ENCODE measurements at regions not wholly inside any gene's neighbourhood (a gene's known extent, or its start where the extent isn't known, plus 50 kb on each side); places are given as distances from the start of the nearest gene placed in this dataset.

DNA sequence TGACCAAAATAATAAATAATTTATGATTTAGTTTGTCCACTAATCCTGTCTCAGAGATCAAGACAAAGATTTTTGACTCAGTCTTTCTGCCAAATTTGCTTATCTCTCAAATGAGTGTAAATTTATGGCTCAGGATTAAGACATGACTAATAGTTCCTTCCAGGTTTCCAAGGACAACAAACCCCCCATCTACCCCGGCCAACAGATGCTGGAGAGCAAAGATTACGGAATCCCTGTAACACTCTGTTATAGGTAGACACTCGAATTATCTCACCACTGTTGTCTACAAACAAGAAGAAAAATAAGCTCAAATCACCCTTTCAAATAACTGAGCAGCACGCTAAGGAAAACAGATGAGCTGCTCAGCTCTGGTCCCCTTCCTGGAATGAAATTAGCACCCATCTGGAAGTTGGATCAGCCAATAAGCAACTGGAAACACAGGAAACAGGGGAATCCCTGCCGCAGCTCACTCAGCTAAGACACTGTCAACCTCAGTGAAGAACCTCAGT, 56.8 kb upstream of the SVIL start:
- Histone ChIP-seq H3K36me3 (ENCODE audit: control insufficient read depth in 2 of 3, insufficient read depth in 3 of 3, low read length in 3 of 3) (no peaks in the 10 kb centered on the region), H3K4me3 (ENCODE audit: low read length in 3 of 3) (peak overlapping the region in 1 of 3 donors; percentile 9), H3K27ac (ENCODE audit: low read depth in 2 of 2, low read length in 2 of 2) (no peak overlapping the region), H3K27me3 (ENCODE audit: control insufficient read depth, insufficient read depth, low read length) (no peaks in the 10 kb centered on the region), H3K4me1 (ENCODE audit: control insufficient read depth in 2 of 3, insufficient read depth in 2 of 3, low read depth in 1 of 3, low read length in 3 of 3) (peaks cover 0 to 3% (median 0%) of the 10 kb centered on the region in 3 donors), H3K9me3 (ENCODE audit: control insufficient read depth in 2 of 3, insufficient read depth in 1 of 3, low read length in 3 of 3) (no peaks in the 10 kb centered on the region), H3K9ac (ENCODE audit: low read length in 3 of 3) (no peak overlapping the region)
- no peak for FAIRE-seq
- intact Hi-C loops (cut with DNase I) = no loop called here
- DNase-seq = no peak
- TF ChIP-seq, protein P1, sequence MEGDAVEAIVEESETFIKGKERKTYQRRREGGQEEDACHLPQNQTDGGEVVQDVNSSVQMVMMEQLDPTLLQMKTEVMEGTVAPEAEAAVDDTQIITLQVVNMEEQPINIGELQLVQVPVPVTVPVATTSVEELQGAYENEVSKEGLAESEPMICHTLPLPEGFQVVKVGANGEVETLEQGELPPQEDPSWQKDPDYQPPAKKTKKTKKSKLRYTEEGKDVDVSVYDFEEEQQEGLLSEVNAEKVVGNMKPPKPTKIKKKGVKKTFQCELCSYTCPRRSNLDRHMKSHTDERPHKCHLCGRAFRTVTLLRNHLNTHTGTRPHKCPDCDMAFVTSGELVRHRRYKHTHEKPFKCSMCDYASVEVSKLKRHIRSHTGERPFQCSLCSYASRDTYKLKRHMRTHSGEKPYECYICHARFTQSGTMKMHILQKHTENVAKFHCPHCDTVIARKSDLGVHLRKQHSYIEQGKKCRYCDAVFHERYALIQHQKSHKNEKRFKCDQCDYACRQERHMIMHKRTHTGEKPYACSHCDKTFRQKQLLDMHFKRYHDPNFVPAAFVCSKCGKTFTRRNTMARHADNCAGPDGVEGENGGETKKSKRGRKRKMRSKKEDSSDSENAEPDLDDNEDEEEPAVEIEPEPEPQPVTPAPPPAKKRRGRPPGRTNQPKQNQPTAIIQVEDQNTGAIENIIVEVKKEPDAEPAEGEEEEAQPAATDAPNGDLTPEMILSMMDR (IDR thresholded peaks at IDR 0.05; ENCODE audit: borderline replicate concordance, extremely low read depth, insufficient read depth) = no peak

DNA sequence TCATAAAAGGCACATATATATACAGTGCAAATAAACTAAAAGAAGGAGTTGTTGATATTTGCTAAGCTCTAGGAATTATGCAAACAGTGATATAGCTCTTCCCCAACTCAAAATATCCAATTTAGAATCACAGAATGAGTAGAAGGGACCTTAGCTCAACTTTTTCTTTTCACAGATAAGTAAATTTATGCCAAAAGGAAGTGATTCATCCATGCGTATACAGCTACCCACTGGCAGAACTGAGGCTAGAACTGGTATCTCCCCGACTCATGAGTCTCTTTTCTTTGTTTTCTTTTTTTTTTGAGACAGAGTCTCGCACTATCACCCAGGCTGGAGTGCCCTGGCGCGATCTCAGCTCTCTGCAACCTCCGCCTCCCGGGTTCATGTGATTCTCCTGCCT, 54.2 kb upstream of the SVIL start:
- DNase-seq (no peak), FAIRE-seq (no peak)
- TF ChIP-seq, protein P1 (IDR thresholded peaks at IDR 0.05; ENCODE audit: borderline replicate concordance, extremely low read depth, insufficient read depth) = no peak
- Histone ChIP-seq H3K9ac (ENCODE audit: low read length in 3 of 3) (no peak overlapping the region), H3K36me3 (ENCODE audit: control insufficient read depth in 2 of 3, insufficient read depth in 3 of 3, low read length in 3 of 3) (peaks cover 0 to 12% (median 4%) of the 10 kb centered on the region in 3 donors), H3K27ac (ENCODE audit: low read depth in 2 of 2, low read length in 2 of 2) (no peak overlapping the region), H3K9me3 (ENCODE audit: control insufficient read depth in 2 of 3, insufficient read depth in 1 of 3, low read length in 3 of 3) (no peaks in the 10 kb centered on the region), H3K4me3 (ENCODE audit: low read length in 3 of 3) (no peak overlapping the region), H3K27me3 (ENCODE audit: control insufficient read depth, insufficient read depth, low read length) (no peaks in the 10 kb centered on the region), H3K4me1 (ENCODE audit: control insufficient read depth in 2 of 3, insufficient read depth in 2 of 3, low read depth in 1 of 3, low read length in 3 of 3) (peaks cover 0 to 3% (median 0%) of the 10 kb centered on the region in 3 donors)
- intact Hi-C loops (cut with DNase I) = no loop called here

DNA sequence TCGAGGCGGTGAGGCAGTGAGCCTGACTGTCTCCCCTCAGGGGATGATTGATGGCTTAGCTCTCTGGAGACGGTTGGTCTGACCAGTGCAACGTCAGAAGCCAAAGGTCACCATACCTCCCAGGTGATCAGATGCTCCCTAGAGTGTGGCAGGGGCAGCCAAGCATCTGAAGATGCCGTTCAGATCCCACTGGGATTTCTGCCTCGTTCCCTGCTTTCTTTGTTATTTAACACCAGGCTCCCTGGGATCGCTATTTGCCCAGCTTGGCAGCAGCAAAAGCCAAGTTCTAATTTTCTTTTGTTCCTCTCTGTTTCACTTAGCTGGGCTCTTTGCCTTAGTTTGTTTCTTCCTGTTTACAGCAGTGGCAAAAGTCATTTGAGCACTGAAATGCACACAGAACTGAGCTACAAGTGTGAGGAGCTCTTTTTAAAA, 53.5 kb upstream of the SVIL start:
- Histone ChIP-seq H3K9me3 (ENCODE audit: control insufficient read depth in 2 of 3, insufficient read depth in 1 of 3, low read length in 3 of 3) (no peaks in the 10 kb centered on the region), H3K27me3 (ENCODE audit: control insufficient read depth, insufficient read depth, low read length) (no peaks in the 10 kb centered on the region), H3K4me3 (ENCODE audit: low read length in 3 of 3) (no peak overlapping the region), H3K9ac (ENCODE audit: low read length in 3 of 3) (no peak overlapping the region), H3K27ac (ENCODE audit: low read depth in 2 of 2, low read length in 2 of 2) (no peak overlapping the region), H3K4me1 (ENCODE audit: control insufficient read depth in 2 of 3, insufficient read depth in 2 of 3, low read depth in 1 of 3, low read length in 3 of 3) (peaks cover 0 to 3% (median 0%) of the 10 kb centered on the region in 3 donors), H3K36me3 (ENCODE audit: control insufficient read depth in 2 of 3, insufficient read depth in 3 of 3, low read length in 3 of 3) (peaks cover 0 to 12% (median 5%) of the 10 kb centered on the region in 3 donors)
- DNase-seq (peak in 4 of 5 donors; percentile 88 to 95 (median 92)), FAIRE-seq (no peak)
- intact Hi-C loops (cut with DNase I) = no loop called here
- TF ChIP-seq, protein P1 (IDR thresholded peaks at IDR 0.05; ENCODE audit: borderline replicate concordance, extremely low read depth, insufficient read depth) = no peak

Data from kidney (tissue), 13 donors.